Astrocyte (in vitro differentiated cells and primary cell): ENCODE measurements at regions not wholly inside any gene's neighbourhood (a gene's known extent, or its start where the extent isn't known, plus 50 kb on each side); places are given as distances from the start of the nearest gene placed in this dataset.
A peak's percentile ranks its signal among the peaks of the same experiment; 100 is the strongest.

Experiments
- DNase-seq: peaks from one replicate; pipeline ENCODE4 v3.0.0-alpha.2; 2010; ENCODE audit warnings: low read depth
- FAIRE-seq: peaks from 2 replicates; lab custom pipeline; 2011; peaks lifted over from hg19 to GRCh38; lab: Jason Lieb, UNC
- H2AFZ ChIP-seq: 2 replicates; pipeline ENCODE4 v1.6.0; 2012; ENCODE audit warnings: low read depth, low read length, inconsistent platforms
- H3K27ac ChIP-seq: 2 replicates; pipeline ENCODE4 v1.5.1; 2011; ENCODE audit warnings: low read depth, low read length, inconsistent platforms
- H3K27me3 ChIP-seq: 2 replicates; pipeline ENCODE4 v1.6.0; 2011; ENCODE audit warnings: low read length, inconsistent platforms; ENCODE audit not compliant: insufficient read depth
- H3K36me3 ChIP-seq: 2 replicates; pipeline ENCODE4 v1.5.1; 2011; ENCODE audit warnings: low read length, inconsistent platforms; ENCODE audit not compliant: insufficient read depth
- H3K4me1 ChIP-seq: 2 replicates; pipeline ENCODE4 v1.5.1; 2011; ENCODE audit warnings: low read length, inconsistent platforms; ENCODE audit not compliant: insufficient read depth
- H3K4me2 ChIP-seq: 2 replicates; pipeline ENCODE4 v1.6.0; 2012; ENCODE audit warnings: low read length, inconsistent platforms
- H3K4me3 ChIP-seq: 2 replicates; pipeline ENCODE4 v1.5.1; 2011; ENCODE audit warnings: low read depth, mild to moderate bottlenecking, low read length, inconsistent platforms; ENCODE audit not compliant: insufficient read depth
- H3K79me2 ChIP-seq: 2 replicates; pipeline ENCODE4 v1.6.0; 2012; ENCODE audit warnings: mild to moderate bottlenecking, low read length, inconsistent platforms; ENCODE audit not compliant: insufficient read depth
- H3K9ac ChIP-seq: 2 replicates; pipeline ENCODE4 v1.6.0; 2012; ENCODE audit warnings: mild to moderate bottlenecking, low read length, inconsistent platforms
- H3K9me3 ChIP-seq: 2 replicates; pipeline ENCODE4 v1.5.1; 2012; ENCODE audit warnings: low read depth, mild to moderate bottlenecking, low read length, inconsistent platforms; ENCODE audit not compliant: insufficient read depth
- H4K20me1 ChIP-seq: 2 replicates; pipeline ENCODE4 v1.6.0; 2012; ENCODE audit warnings: low read length, inconsistent platforms; ENCODE audit not compliant: insufficient read depth
- H3K27ac Mint-ChIP-seq: one replicate; pipeline ENCODE4 v1.8.0; 2021; ENCODE audit warnings: mild to moderate bottlenecking, mixed read lengths; ENCODE audit not compliant: unreplicated experiment
- H3K27me3 Mint-ChIP-seq: one replicate; pipeline ENCODE4 v1.8.0; 2021; ENCODE audit warnings: low read depth, mixed read lengths; ENCODE audit not compliant: unreplicated experiment
- H3K36me3 Mint-ChIP-seq: one replicate; pipeline ENCODE4 v1.8.0; 2021; ENCODE audit warnings: low read depth, mixed read lengths; ENCODE audit not compliant: unreplicated experiment
- H3K4me1 Mint-ChIP-seq: one replicate; pipeline ENCODE4 v1.8.0; 2021; ENCODE audit warnings: low read depth, mixed read lengths; ENCODE audit not compliant: unreplicated experiment
- H3K4me3 Mint-ChIP-seq: one replicate; pipeline ENCODE4 v1.8.0; 2021; ENCODE audit warnings: mild to moderate bottlenecking, moderate library complexity, mixed read lengths; ENCODE audit not compliant: unreplicated experiment
- H3K9me3 Mint-ChIP-seq: one replicate; pipeline ENCODE4 v1.8.0; 2021; ENCODE audit warnings: mild to moderate bottlenecking, mixed read lengths; ENCODE audit not compliant: unreplicated experiment
- EZH2 ChIP-seq: IDR thresholded peaks from 2 replicates; pipeline ENCODE4 v1.6.1; 2012; ENCODE audit warnings: mild to moderate bottlenecking, low read length, inconsistent platforms; ENCODE audit not compliant: insufficient read depth
- TF ChIP-seq, protein P1 (sequence below): IDR thresholded peaks from 2 replicates; pipeline ENCODE4 v1.5.1; 2011; ENCODE audit warnings: low read depth, mild to moderate bottlenecking, inconsistent platforms, low read length, moderate library complexity; ENCODE audit not compliant: insufficient read depth

DNA sequence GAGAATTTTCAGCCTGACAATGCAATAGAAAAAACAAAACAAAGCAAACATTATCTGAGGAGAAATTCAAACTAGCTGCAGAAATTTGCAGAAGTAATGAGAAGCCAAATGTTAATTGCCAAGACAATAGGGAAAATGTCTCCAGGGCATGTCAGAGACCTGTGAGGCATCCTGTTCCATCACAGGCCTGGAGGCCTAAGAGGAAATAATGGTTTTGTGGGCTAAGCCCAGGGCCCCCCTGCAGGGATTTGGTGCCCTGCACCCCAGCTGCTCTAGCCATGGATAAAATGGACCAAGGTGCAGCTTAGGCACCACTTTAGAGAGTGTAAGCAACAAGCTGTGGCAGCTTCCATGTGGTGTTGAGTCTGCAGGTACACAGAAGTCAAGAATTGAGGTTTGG, 401.2 kb upstream of the NECTIN3 start:
- H3K9ac ChIP-seq = no peak overlapping the region
- H3K4me3 ChIP-seq = no peak overlapping the region
- H3K9me3 ChIP-seq = no peaks in the 10 kb centered on the region
- Mint-ChIP-seq H3K36me3 (peaks cover 4% of the 10 kb centered on the region), H3K9me3 (peaks cover 30% of the 10 kb centered on the region), H3K4me3 (no peak overlapping the region), H3K4me1 (peaks cover 8% of the 10 kb centered on the region), H3K27me3 (no peaks in the 10 kb centered on the region), H3K27ac (no peak overlapping the region)
- TF ChIP-seq EZH2 = no peak
- TF ChIP-seq, protein P1, sequence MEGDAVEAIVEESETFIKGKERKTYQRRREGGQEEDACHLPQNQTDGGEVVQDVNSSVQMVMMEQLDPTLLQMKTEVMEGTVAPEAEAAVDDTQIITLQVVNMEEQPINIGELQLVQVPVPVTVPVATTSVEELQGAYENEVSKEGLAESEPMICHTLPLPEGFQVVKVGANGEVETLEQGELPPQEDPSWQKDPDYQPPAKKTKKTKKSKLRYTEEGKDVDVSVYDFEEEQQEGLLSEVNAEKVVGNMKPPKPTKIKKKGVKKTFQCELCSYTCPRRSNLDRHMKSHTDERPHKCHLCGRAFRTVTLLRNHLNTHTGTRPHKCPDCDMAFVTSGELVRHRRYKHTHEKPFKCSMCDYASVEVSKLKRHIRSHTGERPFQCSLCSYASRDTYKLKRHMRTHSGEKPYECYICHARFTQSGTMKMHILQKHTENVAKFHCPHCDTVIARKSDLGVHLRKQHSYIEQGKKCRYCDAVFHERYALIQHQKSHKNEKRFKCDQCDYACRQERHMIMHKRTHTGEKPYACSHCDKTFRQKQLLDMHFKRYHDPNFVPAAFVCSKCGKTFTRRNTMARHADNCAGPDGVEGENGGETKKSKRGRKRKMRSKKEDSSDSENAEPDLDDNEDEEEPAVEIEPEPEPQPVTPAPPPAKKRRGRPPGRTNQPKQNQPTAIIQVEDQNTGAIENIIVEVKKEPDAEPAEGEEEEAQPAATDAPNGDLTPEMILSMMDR = no peak
- H2AFZ ChIP-seq = no peak overlapping the region
- no peak for FAIRE-seq
- H4K20me1 ChIP-seq = no peaks in the 10 kb centered on the region
- no peaks in the 10 kb centered on the region for H3K27me3 ChIP-seq
- DNase-seq = no peak
- no peaks in the 10 kb centered on the region for H3K4me1 ChIP-seq
- H3K79me2 ChIP-seq = no peaks in the 10 kb centered on the region
- H3K4me2 ChIP-seq = no peak overlapping the region
- no peaks in the 10 kb centered on the region for H3K36me3 ChIP-seq
- H3K27ac ChIP-seq = no peak overlapping the region

DNA sequence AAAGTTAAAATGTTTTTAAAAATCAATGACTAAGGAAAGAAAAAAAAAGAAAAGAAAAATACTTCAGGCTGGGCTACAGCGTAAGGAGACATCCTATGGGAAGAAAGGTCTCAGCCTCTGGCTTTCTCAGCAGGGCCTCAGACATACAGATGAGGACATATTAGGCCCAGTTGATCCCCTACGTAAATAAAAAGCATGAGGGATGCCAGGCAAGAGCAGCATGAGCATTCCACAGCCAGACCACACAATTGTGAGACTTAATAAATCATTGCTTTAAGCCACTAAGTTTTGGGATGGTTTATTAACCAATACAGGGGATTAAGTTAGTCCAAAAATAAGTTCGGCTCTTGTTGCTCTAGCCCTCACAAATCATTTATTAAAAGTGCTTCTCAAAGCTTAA, 394.1 kb upstream of the NECTIN3 start:
- no peaks in the 10 kb centered on the region for H3K9me3 ChIP-seq
- H2AFZ ChIP-seq = no peak overlapping the region
- Mint-ChIP-seq H3K27ac (no peak overlapping the region), H3K4me3 (no peak overlapping the region), H3K27me3 (no peaks in the 10 kb centered on the region), H3K9me3 (peaks cover 12% of the 10 kb centered on the region), H3K36me3 (peaks cover 3% of the 10 kb centered on the region), H3K4me1 (no peaks in the 10 kb centered on the region)
- DNase-seq (peak; percentile 15), FAIRE-seq (no peak)
- H3K4me1 ChIP-seq = no peaks in the 10 kb centered on the region
- no peaks in the 10 kb centered on the region for H3K27me3 ChIP-seq
- H3K36me3 ChIP-seq = no peaks in the 10 kb centered on the region
- H4K20me1 ChIP-seq = no peaks in the 10 kb centered on the region
- TF ChIP-seq, protein P1 = no peak
- TF ChIP-seq EZH2 = no peak
- H3K27ac ChIP-seq = no peak overlapping the region
- H3K9ac ChIP-seq = no peak overlapping the region
- H3K79me2 ChIP-seq = no peaks in the 10 kb centered on the region
- H3K4me2 ChIP-seq = no peak overlapping the region
- no peak overlapping the region for H3K4me3 ChIP-seq

DNA sequence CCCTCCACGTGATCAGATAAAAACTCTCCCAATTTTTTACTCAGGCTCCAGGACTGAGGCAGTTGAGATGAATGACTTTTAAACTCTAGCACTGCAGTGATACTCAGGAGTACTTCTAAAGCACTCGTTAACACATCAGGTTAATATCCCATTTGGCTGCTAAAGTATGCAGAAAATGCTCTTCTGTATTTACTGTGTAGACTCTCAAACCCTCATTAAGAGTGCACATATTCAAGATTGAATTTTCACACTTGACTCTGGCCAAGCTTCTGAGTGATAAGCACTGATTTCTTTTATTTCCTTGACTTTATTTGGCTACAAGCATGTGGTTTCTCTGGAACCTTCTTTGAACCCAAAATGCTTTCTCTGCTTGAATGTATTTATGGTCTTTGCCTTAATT, 392.3 kb upstream of the NECTIN3 start:
- no peak overlapping the region for H3K9ac ChIP-seq
- Mint-ChIP-seq H3K27me3 (no peaks in the 10 kb centered on the region), H3K4me3 (no peak overlapping the region), H3K36me3 (peaks cover 2% of the 10 kb centered on the region), H3K9me3 (peaks cover 6% of the 10 kb centered on the region), H3K27ac (no peak overlapping the region), H3K4me1 (no peaks in the 10 kb centered on the region)
- H3K79me2 ChIP-seq = no peaks in the 10 kb centered on the region
- no peaks in the 10 kb centered on the region for H3K4me1 ChIP-seq
- H3K27ac ChIP-seq = no peak overlapping the region
- TF ChIP-seq, protein P1 = no peak
- TF ChIP-seq EZH2 = no peak
- no peaks in the 10 kb centered on the region for H4K20me1 ChIP-seq
- no peaks in the 10 kb centered on the region for H3K27me3 ChIP-seq
- H3K36me3 ChIP-seq = no peaks in the 10 kb centered on the region
- no peak for DNase-seq
- no peak overlapping the region for H3K4me3 ChIP-seq
- H3K4me2 ChIP-seq = no peak overlapping the region
- H3K9me3 ChIP-seq = no peaks in the 10 kb centered on the region
- FAIRE-seq = no peak
- H2AFZ ChIP-seq = no peak overlapping the region
